ENCODE measurements at regions not wholly inside any gene's neighbourhood (a gene's known extent, or its start where the extent isn't known, plus 50 kb on each side); places are given as distances from the start of the nearest gene placed in this dataset.

DNA sequence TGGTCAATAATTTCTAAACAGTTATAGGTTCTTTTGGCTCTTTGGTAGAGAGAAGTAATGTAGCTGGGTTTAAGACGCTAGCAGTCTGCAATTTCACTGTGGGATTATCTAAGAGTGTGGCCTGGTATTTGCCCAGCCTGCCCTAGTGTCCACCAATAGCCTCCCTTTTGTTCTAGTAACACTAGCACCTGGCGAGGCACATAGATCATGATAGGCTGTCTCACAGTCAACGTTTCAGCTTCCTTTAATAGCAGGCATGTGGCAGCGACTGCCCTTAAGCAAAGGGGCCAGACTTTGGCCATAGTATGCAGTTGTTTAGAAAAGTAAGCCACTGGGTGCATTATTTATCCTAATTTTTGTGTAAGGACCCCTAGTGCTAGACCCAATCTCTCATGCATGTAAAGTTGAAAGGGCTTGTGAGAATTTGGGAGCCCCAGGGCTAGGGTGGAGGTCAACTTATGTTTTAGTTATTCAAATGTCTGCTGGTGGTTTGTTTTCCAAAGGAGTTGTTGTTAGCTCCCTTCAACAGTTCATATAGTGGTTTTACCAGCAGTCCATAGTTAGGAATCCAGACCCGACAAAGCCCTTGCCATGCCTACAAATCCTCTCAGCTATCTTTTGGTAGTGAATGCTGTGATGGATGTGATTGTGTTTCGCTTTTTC lies 274.3 kb downstream of the HTR1A start:
- Mint-ChIP-seq H3K36me3 (ENCODE audit: unreplicated experiment) (no peaks in the 10 kb centered on the region), H3K9me3 (ENCODE audit: unreplicated experiment) (no peaks in the 10 kb centered on the region), H3K4me1 (ENCODE audit: low read depth, unreplicated experiment) (no peaks in the 10 kb centered on the region), H3K27ac (ENCODE audit: unreplicated experiment) (no peak overlapping the region), H3K27me3 (ENCODE audit: unreplicated experiment) (no peaks in the 10 kb centered on the region), H3K4me3 (ENCODE audit: unreplicated experiment) (no peak overlapping the region)
- TF ChIP-seq, protein P1, sequence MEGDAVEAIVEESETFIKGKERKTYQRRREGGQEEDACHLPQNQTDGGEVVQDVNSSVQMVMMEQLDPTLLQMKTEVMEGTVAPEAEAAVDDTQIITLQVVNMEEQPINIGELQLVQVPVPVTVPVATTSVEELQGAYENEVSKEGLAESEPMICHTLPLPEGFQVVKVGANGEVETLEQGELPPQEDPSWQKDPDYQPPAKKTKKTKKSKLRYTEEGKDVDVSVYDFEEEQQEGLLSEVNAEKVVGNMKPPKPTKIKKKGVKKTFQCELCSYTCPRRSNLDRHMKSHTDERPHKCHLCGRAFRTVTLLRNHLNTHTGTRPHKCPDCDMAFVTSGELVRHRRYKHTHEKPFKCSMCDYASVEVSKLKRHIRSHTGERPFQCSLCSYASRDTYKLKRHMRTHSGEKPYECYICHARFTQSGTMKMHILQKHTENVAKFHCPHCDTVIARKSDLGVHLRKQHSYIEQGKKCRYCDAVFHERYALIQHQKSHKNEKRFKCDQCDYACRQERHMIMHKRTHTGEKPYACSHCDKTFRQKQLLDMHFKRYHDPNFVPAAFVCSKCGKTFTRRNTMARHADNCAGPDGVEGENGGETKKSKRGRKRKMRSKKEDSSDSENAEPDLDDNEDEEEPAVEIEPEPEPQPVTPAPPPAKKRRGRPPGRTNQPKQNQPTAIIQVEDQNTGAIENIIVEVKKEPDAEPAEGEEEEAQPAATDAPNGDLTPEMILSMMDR (IDR thresholded peaks at IDR 0.05; ENCODE audit: partially characterized antibody, unreplicated experiment), result no peak
- no peak for DNase-seq

DNA sequence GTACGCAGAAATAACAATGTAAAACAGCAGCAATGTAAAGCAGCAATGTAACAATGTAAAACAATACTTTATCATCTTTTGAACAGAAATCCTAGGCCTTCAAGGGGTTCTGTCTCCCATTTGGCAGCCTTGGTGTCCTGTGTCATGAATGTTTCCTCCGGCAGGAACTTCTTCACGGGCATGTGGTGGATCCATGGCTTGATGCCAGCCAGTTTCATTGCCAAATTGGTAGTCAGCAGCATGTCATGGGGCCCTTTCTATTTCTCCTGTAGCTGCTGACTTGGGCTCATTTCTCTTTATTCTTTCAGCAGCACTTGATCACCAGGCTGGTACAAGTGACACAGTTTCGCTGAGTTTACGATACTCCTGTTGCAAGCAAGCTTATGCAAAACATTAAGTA lies 275.3 kb downstream of the HTR1A start:
- Mint-ChIP-seq H3K4me3 (ENCODE audit: unreplicated experiment) (no peak overlapping the region), H3K36me3 (ENCODE audit: unreplicated experiment) (no peaks in the 10 kb centered on the region), H3K27ac (ENCODE audit: unreplicated experiment) (no peak overlapping the region), H3K4me1 (ENCODE audit: low read depth, unreplicated experiment) (no peaks in the 10 kb centered on the region), H3K9me3 (ENCODE audit: unreplicated experiment) (no peaks in the 10 kb centered on the region), H3K27me3 (ENCODE audit: unreplicated experiment) (no peaks in the 10 kb centered on the region)
- DNase-seq, result no peak
- TF ChIP-seq, protein P1 (IDR thresholded peaks at IDR 0.05; ENCODE audit: partially characterized antibody, unreplicated experiment), result no peak

DNA sequence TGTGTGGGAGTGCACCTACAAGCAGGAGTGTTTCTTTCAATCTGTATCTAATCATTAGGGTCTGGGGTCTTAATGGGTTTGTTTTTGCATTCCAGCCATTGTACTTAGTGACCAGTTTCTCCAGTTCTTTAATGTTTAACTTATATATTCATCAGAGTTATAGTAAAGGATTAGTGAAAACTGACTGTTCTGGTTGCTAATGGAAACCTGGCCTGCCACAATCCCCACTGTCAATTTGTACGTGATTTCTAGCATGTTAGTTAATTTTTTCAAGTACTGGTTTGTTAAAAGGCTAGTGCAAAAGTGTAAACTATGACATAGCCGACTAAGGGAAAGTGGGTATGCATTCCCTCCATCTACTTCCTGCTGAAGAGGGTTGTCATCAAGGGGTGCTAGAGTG lies 276.1 kb downstream of the HTR1A start:
- Mint-ChIP-seq H3K4me1 (ENCODE audit: low read depth, unreplicated experiment) (no peaks in the 10 kb centered on the region), H3K9me3 (ENCODE audit: unreplicated experiment) (no peaks in the 10 kb centered on the region), H3K27ac (ENCODE audit: unreplicated experiment) (no peak overlapping the region), H3K27me3 (ENCODE audit: unreplicated experiment) (no peaks in the 10 kb centered on the region), H3K36me3 (ENCODE audit: unreplicated experiment) (no peaks in the 10 kb centered on the region), H3K4me3 (ENCODE audit: unreplicated experiment) (no peak overlapping the region)
- DNase-seq, result no peak
- TF ChIP-seq, protein P1 (IDR thresholded peaks at IDR 0.05; ENCODE audit: partially characterized antibody, unreplicated experiment), result no peak

DNA sequence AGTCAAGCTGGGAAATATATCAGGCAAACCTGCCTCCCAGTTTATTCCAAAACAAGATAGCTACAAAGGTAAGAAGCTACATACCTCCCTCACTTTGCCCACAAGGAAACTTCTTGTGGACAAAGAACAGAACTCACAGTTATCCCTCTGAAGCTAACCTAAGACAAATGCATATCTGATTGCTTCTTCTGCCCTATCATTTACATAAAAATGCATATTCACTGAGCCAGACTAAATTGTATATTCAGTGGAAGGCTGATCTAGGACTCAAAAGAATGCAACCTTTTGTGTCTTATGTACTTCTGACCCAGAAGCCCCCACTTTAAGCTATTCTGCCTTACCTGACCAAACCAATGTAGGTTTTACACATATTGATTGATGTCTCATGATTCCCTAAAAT lies 276.8 kb downstream of the HTR1A start:
- Mint-ChIP-seq H3K27me3 (ENCODE audit: unreplicated experiment) (no peaks in the 10 kb centered on the region), H3K27ac (ENCODE audit: unreplicated experiment) (no peak overlapping the region), H3K4me3 (ENCODE audit: unreplicated experiment) (no peak overlapping the region), H3K4me1 (ENCODE audit: low read depth, unreplicated experiment) (no peaks in the 10 kb centered on the region), H3K9me3 (ENCODE audit: unreplicated experiment) (no peaks in the 10 kb centered on the region), H3K36me3 (ENCODE audit: unreplicated experiment) (no peaks in the 10 kb centered on the region)
- no peak for DNase-seq
- TF ChIP-seq, protein P1 (IDR thresholded peaks at IDR 0.05; ENCODE audit: partially characterized antibody, unreplicated experiment), result no peak

DNA sequence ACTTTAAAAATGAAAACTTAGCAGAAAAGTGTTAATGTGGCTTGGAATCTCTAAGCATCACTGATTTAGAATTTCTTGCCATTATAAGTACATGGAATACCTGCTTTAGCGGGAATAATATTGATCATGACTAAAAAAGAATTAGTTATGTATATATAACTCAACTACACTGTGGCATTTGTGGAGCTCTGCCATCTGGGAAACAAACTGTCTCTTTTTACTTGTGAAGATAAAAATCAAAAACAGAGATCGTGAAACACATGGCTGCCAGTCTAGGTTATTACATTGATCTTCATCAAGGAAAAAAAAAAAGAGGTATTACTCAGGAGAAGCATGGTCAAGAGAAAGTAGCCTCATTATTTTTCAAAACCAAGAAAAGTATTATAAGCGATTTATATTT lies 287.4 kb downstream of the HTR1A start:
- Mint-ChIP-seq H3K36me3 (ENCODE audit: unreplicated experiment) (no peaks in the 10 kb centered on the region), H3K27ac (ENCODE audit: unreplicated experiment) (no peak overlapping the region)

More for the DNA sequence above, 287.4 kb downstream of the HTR1A start:
- no peaks in the 10 kb centered on the region for H3K9me3 Mint-ChIP-seq (ENCODE audit: unreplicated experiment)
- H3K4me1 Mint-ChIP-seq (ENCODE audit: low read depth, unreplicated experiment), result no peaks in the 10 kb centered on the region
- TF ChIP-seq, protein P1 (IDR thresholded peaks at IDR 0.05; ENCODE audit: partially characterized antibody, unreplicated experiment), result no peak
- H3K4me3 Mint-ChIP-seq (ENCODE audit: unreplicated experiment), result no peak overlapping the region
- DNase-seq, result no peak
- H3K27me3 Mint-ChIP-seq (ENCODE audit: unreplicated experiment), result no peaks in the 10 kb centered on the region

Data from glutamatergic neuron (in vitro differentiated cells).